Adrenal gland (tissue), 9 donors: ENCODE measurements at regions not wholly inside any gene's neighbourhood (a gene's known extent, or its start where the extent isn't known, plus 50 kb on each side); places are given as distances from the start of the nearest gene placed in this dataset.

Experiments
- DNase-seq, 7 donors: peaks; one replicate each; pipeline ENCODE4 v3.0.0-alpha.2; 2019 to 2020
- H3K27ac ChIP-seq, 5 donors: fragments of 200-600 bp; sonication (generic) in 4 of 5; 1 replicate in 3 of 5; 2 replicates in 2 of 5; pipeline versions ENCODE4 v1.5.1 to v1.8.0; 2016 to 2020; ENCODE audit warnings: mild to moderate bottlenecking in 1 of 5
- H3K27me3 ChIP-seq: fragments of 200-600 bp; 2 replicates; pipeline ENCODE4 v1.8.0; 2021
- H3K36me3 ChIP-seq, 2 donors: fragments of 200-600 bp; replicated peaks in 1 of 2; 1 replicate in 1 of 2; 2 replicates in 1 of 2; pipeline versions ENCODE4 v1.5.1 to v1.8.0; 2018 to 2022
- H3K4me1 ChIP-seq, 2 donors: fragments of 200-600 bp; replicated peaks in 1 of 2; 1 replicate in 1 of 2; 2 replicates in 1 of 2; pipeline versions ENCODE4 v1.5.1 to v1.8.0; 2018 to 2021
- H3K4me3 ChIP-seq, 4 donors: fragments of 200-600 bp; sonication (generic) in 3 of 4; one replicate each; pipeline ENCODE4 v1.5.1; 2016 to 2018
- H3K9me3 ChIP-seq, 3 donors: fragments of 200-600 bp; sonication (generic) in 1 of 3; replicated peaks in 1 of 3; 1 replicate in 2 of 3; 2 replicates in 1 of 3; pipeline versions ENCODE4 v1.5.1 to v1.8.0; 2016 to 2021
- CTCF ChIP-seq, 6 experiments: fragments of 450-650 bp in 4 of 6; fragments of 200-600 bp in 2 of 6; sonication (generic) in 1 of 6; IDR thresholded peaks; 1 replicate in 5 of 6; 2 replicates in 1 of 6; pipeline versions ENCODE4 v1.5.1 to v1.8.0; 2016 to 2021; ENCODE audit warnings: antibody characterized with exemption in 6 of 6, mild to moderate bottlenecking in 2 of 6, moderate library complexity in 1 of 6
- POLR2A ChIP-seq, 2 donors: fragments of 450-650 bp; IDR thresholded peaks; one replicate each; pipeline ENCODE4 v1.6.1; 2017; ENCODE audit warnings: antibody characterized with exemption in 2 of 2, mild to moderate bottlenecking in 2 of 2, moderate library complexity in 1 of 2
- WGBS, 4 donors: extraction: QIAGEN DNeasy Blood & Tissue Kit in 2 of 4; methylation state at CpG; one replicate each; pipeline versions ENCODE4 v1.1.5 to v1.1.7; 2013 to 2017; 5-methylcytosine and 5-hydroxymethylcytosine counted together
- intact Hi-C, 2 donors: fragments of 100-400 bp; cut with DNase I; formaldehyde crosslinking; loops; one replicate each; pipeline versions ENCODE4 v1.14.1 to v1.15.0; 2022 to 2023
- donor health status: healthy with polysubstance abuse.
- donor health status: Bipolar disorder and iron deficiency.
- donor health status: DM: yes; HTN: yes; CAD: no.
- donor health status: DM: no; HTN: no; CAD: no.
- donor health status: DM: no; HTN: no; CAD: no.

GRCh38 chr12:90562671-90563070 lies 392.3 kb downstream of the CCER1 start:
- Histone ChIP-seq H3K9me3 (no peaks in the 10 kb centered on the region), H3K27me3 (no peaks in the 10 kb centered on the region), H3K36me3 (no peaks in the 10 kb centered on the region), H3K27ac (no peak overlapping the region), H3K4me3 (no peak overlapping the region), H3K4me1 (no peaks in the 10 kb centered on the region)
- intact Hi-C loops = no loop called here
- no peak for DNase-seq
- TF ChIP-seq CTCF (IDR thresholded peaks at IDR 0.05) = no peak
- TF ChIP-seq POLR2A (IDR thresholded peaks at IDR 0.05) = no peak

- intact Hi-C loops = no loop called here
- Histone ChIP-seq H3K4me1 (no peaks in the 10 kb centered on the region), H3K36me3 (no peaks in the 10 kb centered on the region), H3K27me3 (no peaks in the 10 kb centered on the region), H3K27ac (no peak overlapping the region), H3K9me3 (no peaks in the 10 kb centered on the region), H3K4me3 (no peak overlapping the region)
- no peak for TF ChIP-seq CTCF (IDR thresholded peaks at IDR 0.05)
- TF ChIP-seq POLR2A (IDR thresholded peaks at IDR 0.05) = no peak
- DNase-seq = no peak
- 76 to 100% (median 92%) methylated on average over 1 of the region's 1 CpG for WGBS, 4 donors
Measured at GRCh38 chr12:90548595-90548994, 406.4 kb downstream of the CCER1 start.

- Histone ChIP-seq H3K27ac (no peak overlapping the region), H3K4me3 (no peak overlapping the region), H3K27me3 (no peaks in the 10 kb centered on the region), H3K9me3 (no peaks in the 10 kb centered on the region), H3K4me1 (no peaks in the 10 kb centered on the region), H3K36me3 (no peaks in the 10 kb centered on the region)
- no peak for TF ChIP-seq POLR2A (IDR thresholded peaks at IDR 0.05)
- no peak for TF ChIP-seq CTCF (IDR thresholded peaks at IDR 0.05)
- intact Hi-C loops = no loop called here
- WGBS, 4 donors = 78 to 81% (median 80%) methylated on average over 3 of the region's 3 CpGs
- no peak for DNase-seq
Measured at GRCh38 chr12:90546511-90546910, 408.5 kb downstream of the CCER1 start.

- no peak overlapping the region for H3K27ac ChIP-seq
- WGBS, 4 donors = 70 to 81% (median 75%) methylated on average over 4 of the region's 4 CpGs
- H3K4me1 ChIP-seq = no peaks in the 10 kb centered on the region
- H3K36me3 ChIP-seq = no peaks in the 10 kb centered on the region
- TF ChIP-seq CTCF (IDR thresholded peaks at IDR 0.05) = no peak
- no peak for TF ChIP-seq POLR2A (IDR thresholded peaks at IDR 0.05)
- no peak overlapping the region for H3K4me3 ChIP-seq
- H3K9me3 ChIP-seq = no peaks in the 10 kb centered on the region
- H3K27me3 ChIP-seq = no peaks in the 10 kb centered on the region
- no peak for DNase-seq
- intact Hi-C loops = no loop called here
Measured at GRCh38 chr12:90543841-90544240, 411.1 kb downstream of the CCER1 start.
